ENCODE measurements at regions not wholly inside any gene's neighbourhood (a gene's known extent, or its start where the extent isn't known, plus 50 kb on each side); places are given as distances from the start of the nearest gene placed in this dataset.
"Not testable (repeated sequence)": the region's sequence is repeated elsewhere in the genome, so short reads cannot be mapped to it uniquely, and the experiment has no call there.

- DNase-seq (ENCODE audit: low spot score): no peak
Observed at GRCh38 chr6:144969602-144970272, 684.6 kb downstream of the UTRN start.

DNA sequence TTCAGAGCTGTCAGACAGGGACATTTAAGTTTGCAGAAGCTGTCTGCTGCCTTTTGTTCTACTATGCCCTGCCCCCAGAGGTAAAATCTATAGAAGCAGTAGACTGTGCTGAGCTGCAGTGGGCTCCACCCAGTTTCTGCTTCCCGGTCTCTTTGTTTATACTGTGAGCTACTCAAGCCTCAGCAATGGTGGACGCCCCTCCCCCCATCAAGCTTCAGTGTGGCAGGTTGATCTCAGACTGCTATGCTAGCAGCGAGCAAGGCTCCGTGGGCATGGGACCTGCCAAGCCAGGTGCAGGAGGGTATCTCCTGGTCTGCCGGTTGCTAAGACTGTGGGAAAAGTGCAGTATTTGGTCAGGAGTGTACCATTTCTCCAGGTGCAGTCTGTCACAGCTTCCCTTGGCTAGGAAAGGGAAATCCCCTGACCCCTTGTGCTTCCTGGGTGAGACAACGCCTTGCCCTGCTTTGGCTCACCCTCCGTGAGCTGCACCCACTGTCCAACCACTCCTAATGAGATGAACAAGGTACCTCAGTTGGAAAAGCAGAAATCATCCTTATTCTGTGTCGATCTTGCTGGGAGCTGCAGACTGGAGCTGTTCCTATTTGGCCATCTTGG, 692.2 kb downstream of the UTRN start:
- DNase-seq (ENCODE audit: low spot score): not testable (repeated sequence)

- DNase-seq (ENCODE audit: low spot score): no peak
Observed at GRCh38 chr6:144978208-144978607, 693.1 kb downstream of the UTRN start.

DNA sequence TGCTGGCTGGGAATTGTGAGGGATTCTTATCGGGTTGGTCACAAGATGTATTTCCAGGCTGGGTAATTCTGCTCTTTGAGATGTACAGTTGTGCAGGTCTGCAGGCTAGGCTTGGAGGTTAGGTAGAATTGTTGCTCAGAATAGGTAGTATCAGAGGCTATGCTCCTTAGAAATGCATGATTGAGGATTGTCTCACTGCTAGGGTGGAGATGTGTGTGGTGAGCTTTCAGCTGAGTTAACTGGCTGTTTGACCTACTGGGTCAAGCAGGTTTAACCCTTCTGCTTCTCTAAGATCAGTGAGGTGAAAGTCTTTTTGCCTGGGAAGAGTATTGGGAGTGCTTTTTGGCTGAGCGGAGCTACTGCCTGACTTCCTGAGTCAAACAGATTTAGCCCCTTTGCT, 701.1 kb downstream of the UTRN start:
- DNase-seq (ENCODE audit: low spot score): no peak

DNA sequence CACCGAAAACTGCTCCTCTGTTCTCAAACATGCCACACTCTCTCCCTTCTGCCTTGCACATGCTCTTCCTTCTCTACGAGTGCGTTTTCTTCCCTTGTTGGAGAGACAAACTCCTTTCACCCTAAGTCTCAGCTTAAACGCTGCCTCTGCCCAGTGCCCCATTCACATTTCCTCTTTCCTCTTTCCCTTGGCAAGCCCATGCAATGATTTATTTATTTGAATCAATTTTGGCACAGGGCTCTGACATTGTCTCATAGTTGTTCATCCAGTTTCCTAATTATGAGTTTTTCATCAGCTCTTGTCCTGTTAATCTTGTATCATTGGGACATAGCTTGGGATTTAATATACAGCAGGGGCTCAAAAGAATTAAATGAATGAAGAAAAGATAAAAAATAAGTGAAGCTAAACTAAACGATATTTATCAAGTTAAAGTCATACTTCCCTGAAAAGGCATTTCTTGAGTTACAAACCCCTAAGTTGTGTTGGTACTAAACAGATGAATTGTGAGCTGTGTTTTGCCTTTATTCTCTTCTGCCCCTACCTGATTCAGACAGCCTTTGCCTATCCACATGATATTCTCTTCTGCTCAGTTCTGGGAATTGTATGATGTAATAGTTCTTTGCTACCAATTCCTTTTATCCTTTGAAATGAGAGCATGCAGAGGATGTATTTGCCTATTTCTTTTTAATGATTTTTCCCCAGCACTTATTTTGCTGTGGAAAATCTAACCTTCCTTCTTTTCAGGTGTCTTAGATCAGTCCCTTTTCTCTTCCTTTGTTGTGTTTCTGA, 704.4 kb downstream of the UTRN start:
- no peak for DNase-seq (ENCODE audit: low spot score)

- no peak for DNase-seq (ENCODE audit: low spot score)
Observed at GRCh38 chr6:144990784-144991183, 705.6 kb downstream of the UTRN start.

DNA sequence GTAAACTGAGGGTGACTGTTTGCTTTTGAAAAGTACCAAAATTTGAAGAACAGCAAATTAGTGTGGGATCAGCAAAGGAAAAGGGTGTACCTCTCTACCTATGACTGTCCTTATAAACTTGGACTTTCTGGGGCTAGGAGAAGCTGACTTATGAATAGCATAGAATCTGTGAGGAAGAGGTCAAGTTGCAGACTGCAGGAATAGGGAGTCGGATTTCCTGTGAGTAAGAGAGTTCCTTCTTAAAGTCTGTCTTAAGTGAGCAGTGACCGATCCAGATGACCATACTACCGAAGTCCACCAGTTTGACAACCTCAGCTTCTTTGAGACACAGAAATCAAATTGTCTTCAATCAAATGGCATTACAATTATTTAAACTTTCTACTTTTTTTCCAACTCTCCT, 708.7 kb downstream of the UTRN start:
- no peak for DNase-seq (ENCODE audit: low spot score)

- DNase-seq (ENCODE audit: low spot score): no peak
Observed at GRCh38 chr6:144997996-144998395, 712.9 kb downstream of the UTRN start.

- no peak for DNase-seq (ENCODE audit: low spot score)
Observed at GRCh38 chr6:144999127-144999526, 714.0 kb downstream of the UTRN start.

- no peak for DNase-seq (ENCODE audit: low spot score)
Observed at GRCh38 chr6:145003145-145003544, 718.0 kb downstream of the UTRN start.

DNA sequence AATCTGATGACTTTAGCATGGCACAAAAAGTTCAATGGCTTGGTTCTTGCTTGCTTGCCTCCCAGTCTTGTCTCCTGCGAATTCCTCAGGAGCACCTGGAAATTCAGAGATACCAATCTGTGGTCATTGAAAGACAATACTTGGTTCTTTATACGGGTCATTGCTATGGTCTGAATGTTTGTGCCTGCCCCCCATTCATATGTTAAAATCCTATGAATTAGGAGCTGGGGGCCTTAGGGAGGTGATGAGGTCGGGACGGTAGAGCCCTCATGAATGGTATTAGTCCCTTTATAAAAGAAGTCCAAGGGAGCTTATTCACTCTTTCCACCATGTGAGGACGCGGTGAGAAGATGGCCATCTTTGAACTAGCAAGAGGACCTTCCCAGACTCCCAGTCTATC, 721.8 kb downstream of the UTRN start:
- DNase-seq (ENCODE audit: low spot score): no peak

- no peak for DNase-seq (ENCODE audit: low spot score)
Observed at GRCh38 chr6:145008715-145009114, 723.6 kb downstream of the UTRN start.

DNA sequence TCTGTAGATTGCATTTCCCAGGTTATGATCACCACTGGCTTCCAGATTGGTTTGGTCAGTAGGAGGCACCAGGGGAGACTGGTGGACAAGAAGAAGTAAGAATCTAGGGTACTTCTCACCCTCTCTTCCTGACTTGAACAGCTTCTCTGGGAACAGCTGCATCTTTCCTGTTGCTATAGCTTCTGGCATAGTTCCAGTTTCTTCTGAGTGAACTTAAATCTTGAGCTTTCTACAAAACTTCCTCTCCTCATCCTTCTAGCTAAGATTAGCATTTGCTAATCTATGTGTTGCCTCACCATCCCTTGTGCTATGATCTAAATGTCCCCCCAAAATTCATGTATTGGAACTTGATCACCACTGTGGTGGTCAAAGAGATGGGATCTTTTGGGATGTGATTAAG, 724.6 kb downstream of the UTRN start:
- no peak for DNase-seq (ENCODE audit: low spot score)

GRCh38 chr6:145012039-145012662, 723.2 kb downstream of the EPM2A start:
- no peak for DNase-seq (ENCODE audit: low spot score)

DNA sequence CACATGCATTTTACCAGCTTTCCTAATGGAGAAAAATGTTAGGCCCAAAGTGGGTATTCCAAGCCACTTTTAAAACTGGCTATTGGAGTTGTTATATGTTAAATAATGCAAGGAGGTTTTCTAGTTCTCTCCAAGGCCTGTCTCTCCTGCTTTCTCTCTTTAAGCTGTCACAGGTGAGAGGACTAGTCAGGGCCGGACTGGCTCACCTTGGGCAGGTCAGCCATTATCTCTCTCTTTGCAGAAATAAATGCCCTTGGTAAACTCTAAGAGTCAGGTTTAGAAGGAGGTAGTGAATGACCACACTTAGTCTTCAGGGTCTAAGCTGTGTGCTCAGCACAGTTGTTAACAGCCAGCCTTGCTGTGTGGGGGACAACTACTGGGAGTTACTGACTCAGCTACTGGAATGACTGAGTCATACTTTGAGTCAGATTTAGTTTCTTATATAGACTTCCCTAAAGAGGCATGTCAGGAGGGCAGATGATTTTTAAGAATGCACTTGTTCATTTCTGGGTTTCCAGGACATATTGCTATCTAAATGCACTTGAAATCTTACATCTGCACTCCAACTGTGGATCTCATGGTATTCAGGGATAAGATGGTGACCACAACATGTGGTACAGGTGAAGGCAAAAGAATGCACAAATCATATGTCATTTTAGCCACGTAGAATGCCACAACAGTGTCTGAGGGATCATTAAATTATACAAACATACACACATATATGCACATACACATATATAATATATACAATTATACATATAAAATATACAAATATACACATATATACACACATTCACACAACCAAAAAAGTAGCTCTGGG, 719.4 kb downstream of the EPM2A start:
- DNase-seq (ENCODE audit: low spot score): no peak

GRCh38 chr6:145017051-145017450, 718.3 kb downstream of the EPM2A start:
- no peak for DNase-seq (ENCODE audit: low spot score)

DNA sequence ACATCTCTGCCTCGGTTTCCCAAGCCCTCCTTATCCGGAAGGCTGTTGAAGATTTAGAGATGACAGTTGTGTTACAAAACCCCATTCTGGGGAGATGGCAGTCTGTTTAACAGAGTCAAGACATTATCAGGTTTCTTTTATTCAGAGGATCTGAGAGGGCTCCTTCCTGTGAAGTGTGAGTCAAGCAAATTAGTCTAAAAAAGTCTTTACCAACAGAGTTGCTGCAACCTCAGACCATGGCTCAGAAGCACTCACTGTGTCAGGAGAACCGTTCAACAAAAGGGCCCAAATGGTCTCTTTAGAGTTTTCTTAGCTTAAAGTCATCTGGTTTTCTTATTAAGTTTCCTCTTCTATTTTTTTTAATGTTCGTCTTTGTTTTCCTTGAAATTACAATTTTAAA, 717.8 kb downstream of the EPM2A start:
- no peak for DNase-seq (ENCODE audit: low spot score)

- DNase-seq (ENCODE audit: low spot score): no peak
Observed at GRCh38 chr6:145018027-145018426, 717.3 kb downstream of the EPM2A start.

DNA sequence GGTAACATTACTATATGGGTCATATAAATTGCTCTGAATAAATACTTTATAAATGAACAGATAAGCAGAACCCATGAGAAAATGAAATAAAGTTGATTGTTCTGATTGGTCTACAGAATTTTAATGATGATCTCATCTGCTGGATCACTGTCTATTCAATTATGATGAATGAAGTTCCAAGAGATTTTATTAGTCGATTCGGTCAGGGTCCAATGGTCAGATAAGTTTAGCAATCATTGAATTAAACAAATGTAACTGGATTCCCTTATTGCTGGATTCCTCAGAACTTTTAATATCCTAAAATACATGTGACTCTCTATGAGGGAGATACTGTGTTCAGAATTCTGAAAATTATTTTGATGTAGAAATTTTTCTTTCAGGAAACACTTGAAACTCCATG, 715.2 kb downstream of the EPM2A start:
- no peak for DNase-seq (ENCODE audit: low spot score)

- no peak for DNase-seq (ENCODE audit: low spot score)
Observed at GRCh38 chr6:145020543-145020942, 714.8 kb downstream of the EPM2A start.

GRCh38 chr6:145022199-145022796, 713.0 kb downstream of the EPM2A start:
- no peak for DNase-seq (ENCODE audit: low spot score)
